Sigmoid colon (tissue), 4 donors: ENCODE measurements at regions not wholly inside any gene's neighbourhood (a gene's known extent, or its start where the extent isn't known, plus 50 kb on each side); places are given as distances from the start of the nearest gene placed in this dataset.
"Not testable (repeated sequence)": the region's sequence is repeated elsewhere in the genome, so short reads cannot be mapped to it uniquely, and the experiment has no call there.

Experiments
- CTCF ChIP-seq, 4 experiments: fragments of 450-650 bp in 3 of 4; fragments of 200-600 bp in 1 of 4; IDR thresholded peaks; one replicate each; pipeline ENCODE4 v1.5.1; 2016 to 2019; ENCODE audit warnings: antibody characterized with exemption in 4 of 4, mild to moderate bottlenecking in 3 of 4, moderate library complexity in 2 of 4
- POLR2A ChIP-seq, 2 donors: fragments of 450-650 bp; IDR thresholded peaks; one replicate each; pipeline ENCODE4 v1.6.1; 2016; ENCODE audit warnings: antibody characterized with exemption in 2 of 2, mild to moderate bottlenecking in 2 of 2, moderate library complexity in 2 of 2
- POLR2AphosphoS5 ChIP-seq, 4 donors: sonication (generic); formaldehyde crosslinking; IDR thresholded peaks; one replicate each; pipeline ENCODE4 v1.6.1; 2017; ENCODE audit warnings: antibody characterized with exemption in 4 of 4

DNA sequence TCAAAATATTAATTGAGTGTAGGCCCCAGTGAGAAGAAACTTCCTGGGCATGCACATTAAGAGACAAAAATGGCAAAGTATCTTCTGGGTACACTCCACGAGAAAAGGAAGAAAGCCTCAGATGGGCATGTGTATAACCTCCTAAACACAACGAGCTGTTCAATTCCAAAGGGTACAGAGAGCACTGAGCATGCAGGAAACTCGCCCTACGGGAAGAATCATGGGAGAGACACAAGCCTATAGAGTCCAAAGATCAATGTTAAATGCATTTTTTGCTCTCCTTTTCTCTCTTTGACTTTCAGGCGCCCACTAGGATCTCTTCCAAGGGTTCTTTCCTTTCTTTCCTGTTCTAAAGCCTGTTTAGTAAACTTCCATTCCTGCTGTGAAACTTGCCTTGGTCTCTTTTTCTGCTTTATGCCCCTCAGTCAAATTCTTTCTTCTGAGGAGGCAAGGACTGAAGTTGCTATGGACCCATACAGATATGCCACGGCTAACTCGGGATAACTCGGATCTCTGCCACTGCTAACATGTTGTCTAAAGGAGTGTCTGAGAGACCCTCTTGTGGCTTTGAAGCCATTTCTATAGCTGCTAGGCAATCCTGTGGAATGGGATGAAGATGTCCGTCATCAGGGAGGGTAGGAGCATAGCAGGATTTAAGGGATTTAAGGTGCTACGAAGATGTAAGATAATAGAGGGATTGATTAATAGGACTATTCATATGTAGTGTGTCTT, 99.5 kb upstream of the MTLN start:
- TF ChIP-seq CTCF, POLR2A, POLR2AphosphoS5 (IDR thresholded peaks at IDR 0.05): not testable (repeated sequence)
